Neuron (in vitro differentiated cells): ENCODE measurements at regions not wholly inside any gene's neighbourhood (a gene's known extent, or its start where the extent isn't known, plus 50 kb on each side); places are given as distances from the start of the nearest gene placed in this dataset.
"Not testable (repeated sequence)": the region's sequence is repeated elsewhere in the genome, so short reads cannot be mapped to it uniquely, and the experiment has no call there.

ENCODE experiments used
- H2AFZ ChIP-seq: one replicate; pipeline ENCODE4 v1.6.1; 2013; ENCODE audit warnings: low read depth, mild to moderate bottlenecking, inconsistent platforms, low read length, moderate library complexity
- H3K27me3 ChIP-seq: one replicate; pipeline ENCODE4 v1.6.1; 2013; ENCODE audit warnings: low read length; ENCODE audit not compliant: insufficient read depth
- H3K36me3 ChIP-seq: one replicate; pipeline ENCODE4 v1.6.1; 2013; ENCODE audit warnings: low read length; ENCODE audit not compliant: insufficient read depth
- H3K4me1 ChIP-seq: one replicate; pipeline ENCODE4 v1.6.1; 2013; ENCODE audit warnings: low read length; ENCODE audit not compliant: insufficient read depth
- H3K4me3 ChIP-seq: 2 replicates; pipeline ENCODE4 v1.5.1; 2013; ENCODE audit warnings: mild to moderate bottlenecking, low read length, moderate library complexity
- H3K9me3 ChIP-seq: one replicate; pipeline ENCODE4 v1.6.1; 2013; ENCODE audit warnings: low read length

- no peaks in the 10 kb centered on the region for H3K27me3 ChIP-seq
- no peaks in the 10 kb centered on the region for H3K36me3 ChIP-seq
- H3K9me3 ChIP-seq, result no peaks in the 10 kb centered on the region
- no peak overlapping the region for H2AFZ ChIP-seq
- H3K4me1 ChIP-seq, result peaks cover 2% of the 10 kb centered on the region
- H3K4me3 ChIP-seq, result no peak overlapping the region
Observed at GRCh38 chr14:89688507-89689211, 265.9 kb downstream of the EFCAB11 start.

- not testable (repeated sequence) for H3K9me3 ChIP-seq, H3K4me1 ChIP-seq, H3K27me3 ChIP-seq, H3K4me3 ChIP-seq, H3K36me3 ChIP-seq, H2AFZ ChIP-seq
Observed at GRCh38 chr14:89687129-89687528, 267.4 kb downstream of the EFCAB11 start.

- no peaks in the 10 kb centered on the region for H3K27me3 ChIP-seq
Observed at GRCh38 chr14:89684139-89684538, 267.1 kb upstream of the FOXN3 start.

GRCh38 chr14:89681086-89682018 is 264.3 kb upstream of the FOXN3 start:
- Histone ChIP-seq H3K27me3 (no peaks in the 10 kb centered on the region), H3K9me3 (no peaks in the 10 kb centered on the region), H3K4me3 (no peak overlapping the region), H3K36me3 (no peaks in the 10 kb centered on the region), H2AFZ (no peak overlapping the region), H3K4me1 (peaks cover 2% of the 10 kb centered on the region)

More at GRCh38 chr14:89684139-89684538, 267.1 kb upstream of the FOXN3 start:
- no peak overlapping the region for H2AFZ ChIP-seq
- no peaks in the 10 kb centered on the region for H3K36me3 ChIP-seq
- no peak overlapping the region for H3K4me3 ChIP-seq
- H3K9me3 ChIP-seq, result no peaks in the 10 kb centered on the region
- H3K4me1 ChIP-seq, result peaks cover 2% of the 10 kb centered on the region

GRCh38 chr14:89680156-89680555 is 263.1 kb upstream of the FOXN3 start:
- Histone ChIP-seq H3K4me3 (no peak overlapping the region), H2AFZ (no peak overlapping the region), H3K27me3 (no peaks in the 10 kb centered on the region), H3K4me1 (no peaks in the 10 kb centered on the region), H3K36me3 (no peaks in the 10 kb centered on the region), H3K9me3 (no peaks in the 10 kb centered on the region)

GRCh38 chr14:89678768-89679167 is 261.7 kb upstream of the FOXN3 start:
- Histone ChIP-seq H3K4me3 (no peak overlapping the region), H3K27me3 (no peaks in the 10 kb centered on the region), H3K4me1 (no peaks in the 10 kb centered on the region), H2AFZ (no peak overlapping the region), H3K9me3 (no peaks in the 10 kb centered on the region), H3K36me3 (no peaks in the 10 kb centered on the region)

GRCh38 chr14:89675590-89675989 is 258.6 kb upstream of the FOXN3 start:
- Histone ChIP-seq H3K9me3 (no peaks in the 10 kb centered on the region), H3K27me3 (no peaks in the 10 kb centered on the region), H3K4me1 (no peaks in the 10 kb centered on the region), H2AFZ (no peak overlapping the region), H3K4me3 (no peak overlapping the region), H3K36me3 (no peaks in the 10 kb centered on the region)

- Histone ChIP-seq H3K27me3 (no peaks in the 10 kb centered on the region), H3K9me3 (no peaks in the 10 kb centered on the region)
Observed at GRCh38 chr14:89674936-89675335, 257.9 kb upstream of the FOXN3 start.

GRCh38 chr14:89674240-89674639 is 257.2 kb upstream of the FOXN3 start:
- Histone ChIP-seq H3K4me3 (no peak overlapping the region), H3K4me1 (no peaks in the 10 kb centered on the region), H3K27me3 (no peaks in the 10 kb centered on the region), H3K36me3 (no peaks in the 10 kb centered on the region), H3K9me3 (no peaks in the 10 kb centered on the region), H2AFZ (no peak overlapping the region)

More at GRCh38 chr14:89674936-89675335, 257.9 kb upstream of the FOXN3 start:
- no peaks in the 10 kb centered on the region for H3K36me3 ChIP-seq
- H3K4me3 ChIP-seq, result no peak overlapping the region
- H3K4me1 ChIP-seq, result no peaks in the 10 kb centered on the region
- H2AFZ ChIP-seq, result no peak overlapping the region

- no peaks in the 10 kb centered on the region for H3K36me3 ChIP-seq
- no peak overlapping the region for H2AFZ ChIP-seq
- H3K27me3 ChIP-seq, result no peaks in the 10 kb centered on the region
- H3K4me1 ChIP-seq, result no peaks in the 10 kb centered on the region
- no peaks in the 10 kb centered on the region for H3K9me3 ChIP-seq
- no peak overlapping the region for H3K4me3 ChIP-seq
Observed at GRCh38 chr14:89673512-89674225, 256.6 kb upstream of the FOXN3 start.

GRCh38 chr14:89672636-89673511 is 255.8 kb upstream of the FOXN3 start:
- Histone ChIP-seq H3K4me3 (no peak overlapping the region), H3K4me1 (no peaks in the 10 kb centered on the region), H3K9me3 (no peaks in the 10 kb centered on the region), H3K27me3 (no peaks in the 10 kb centered on the region), H2AFZ (no peak overlapping the region), H3K36me3 (no peaks in the 10 kb centered on the region)

GRCh38 chr14:89669193-89669592 is 252.2 kb upstream of the FOXN3 start:
- H3K4me3 ChIP-seq, result no peak overlapping the region
- H2AFZ ChIP-seq, result no peak overlapping the region
- no peaks in the 10 kb centered on the region for H3K27me3 ChIP-seq
- no peaks in the 10 kb centered on the region for H3K36me3 ChIP-seq
- H3K4me1 ChIP-seq, result no peaks in the 10 kb centered on the region
- no peaks in the 10 kb centered on the region for H3K9me3 ChIP-seq
